HL-60 (cell line): ENCODE measurements at regions not wholly inside any gene's neighbourhood (a gene's known extent, or its start where the extent isn't known, plus 50 kb on each side); places are given as distances from the start of the nearest gene placed in this dataset.

Source experiments
- CTCF ChIP-seq: IDR thresholded peaks from one replicate; pipeline ENCODE4 v1.5.1; 2011; ENCODE audit warnings: low read length, control low read depth, inconsistent platforms; ENCODE audit not compliant: insufficient read depth
- POLR2AphosphoS5 ChIP-seq: IDR thresholded peaks from 2 replicates; pipeline ENCODE4 v1.6.1; 2012; ENCODE audit warnings: low read depth

- TF ChIP-seq POLR2AphosphoS5 = no peak
- no peak for TF ChIP-seq CTCF
Measured at GRCh38 chr16:55154262-55154661, 169.7 kb upstream of the IRX6 start.
